ENCODE measurements at regions not wholly inside any gene's neighbourhood (a gene's known extent, or its start where the extent isn't known, plus 50 kb on each side); places are given as distances from the start of the nearest gene placed in this dataset.
"Not testable (repeated sequence)": the region's sequence is repeated elsewhere in the genome, so short reads cannot be mapped to it uniquely, and the experiment has no call there.

DNA sequence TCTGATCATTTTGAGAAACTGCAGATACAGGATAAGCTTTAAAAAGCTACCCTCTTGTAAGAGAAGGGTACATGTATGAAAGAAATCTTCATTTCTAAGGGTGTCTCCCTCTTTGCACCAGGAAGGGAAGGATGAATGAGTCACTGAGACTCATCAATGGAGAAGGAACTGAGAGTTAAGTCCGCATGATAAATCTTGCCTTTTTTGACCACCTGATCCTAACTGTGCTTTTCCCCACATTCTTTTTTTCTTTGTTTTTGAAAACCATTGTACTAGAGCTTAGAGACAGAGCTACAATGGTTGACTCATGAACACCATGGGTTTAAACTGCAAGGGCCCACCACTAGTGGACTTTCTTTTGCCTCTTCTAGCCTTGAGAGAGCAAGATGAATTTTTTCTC is 353.0 kb upstream of the RGS17 start:
- H3K9me3 ChIP-seq, result no peaks in the 10 kb centered on the region
- H3K4me3 ChIP-seq, result no peak overlapping the region
- no peaks in the 10 kb centered on the region for H3K36me3 ChIP-seq
- no peaks in the 10 kb centered on the region for H3K27me3 ChIP-seq
- no peak for TF ChIP-seq POLR2A (IDR thresholded peaks at IDR 0.05)
- TF ChIP-seq, protein P1, sequence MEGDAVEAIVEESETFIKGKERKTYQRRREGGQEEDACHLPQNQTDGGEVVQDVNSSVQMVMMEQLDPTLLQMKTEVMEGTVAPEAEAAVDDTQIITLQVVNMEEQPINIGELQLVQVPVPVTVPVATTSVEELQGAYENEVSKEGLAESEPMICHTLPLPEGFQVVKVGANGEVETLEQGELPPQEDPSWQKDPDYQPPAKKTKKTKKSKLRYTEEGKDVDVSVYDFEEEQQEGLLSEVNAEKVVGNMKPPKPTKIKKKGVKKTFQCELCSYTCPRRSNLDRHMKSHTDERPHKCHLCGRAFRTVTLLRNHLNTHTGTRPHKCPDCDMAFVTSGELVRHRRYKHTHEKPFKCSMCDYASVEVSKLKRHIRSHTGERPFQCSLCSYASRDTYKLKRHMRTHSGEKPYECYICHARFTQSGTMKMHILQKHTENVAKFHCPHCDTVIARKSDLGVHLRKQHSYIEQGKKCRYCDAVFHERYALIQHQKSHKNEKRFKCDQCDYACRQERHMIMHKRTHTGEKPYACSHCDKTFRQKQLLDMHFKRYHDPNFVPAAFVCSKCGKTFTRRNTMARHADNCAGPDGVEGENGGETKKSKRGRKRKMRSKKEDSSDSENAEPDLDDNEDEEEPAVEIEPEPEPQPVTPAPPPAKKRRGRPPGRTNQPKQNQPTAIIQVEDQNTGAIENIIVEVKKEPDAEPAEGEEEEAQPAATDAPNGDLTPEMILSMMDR (IDR thresholded peaks at IDR 0.05), result no peak
- H3K27ac ChIP-seq, result no peak overlapping the region
- intact Hi-C loops (cut with DNase I; ENCODE audit: low total_unique reads), result no loop called here
- no peaks in the 10 kb centered on the region for H3K4me1 ChIP-seq
- no peak for DNase-seq

DNA sequence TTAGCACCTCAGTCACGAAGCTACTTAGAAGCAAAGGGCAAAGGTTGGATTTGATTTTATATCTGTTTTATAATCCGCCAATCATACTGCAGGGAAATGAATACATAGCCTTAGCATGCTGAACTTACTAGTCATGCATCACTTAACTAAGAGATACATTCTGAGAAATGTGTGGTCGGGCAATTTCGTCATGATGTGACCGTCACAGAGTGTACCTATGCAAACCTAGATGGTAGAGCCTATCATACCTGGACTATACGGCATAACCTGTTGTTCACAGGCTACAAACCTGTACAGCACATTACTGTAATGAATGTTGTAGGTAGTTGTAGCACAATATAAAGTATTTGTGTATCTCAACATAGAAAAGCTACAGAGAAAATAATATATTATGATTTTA is 345.2 kb upstream of the RGS17 start:
- intact Hi-C loops (cut with DNase I; ENCODE audit: low total_unique reads), result no loop called here
- DNase-seq, result no peak
- Histone ChIP-seq H3K4me1 (no peaks in the 10 kb centered on the region), H3K27me3 (no peaks in the 10 kb centered on the region), H3K4me3 (no peak overlapping the region), H3K9me3 (no peaks in the 10 kb centered on the region), H3K36me3 (no peaks in the 10 kb centered on the region), H3K27ac (no peak overlapping the region)
- TF ChIP-seq, protein P1 (IDR thresholded peaks at IDR 0.05), result no peak
- no peak for TF ChIP-seq POLR2A (IDR thresholded peaks at IDR 0.05)

- Histone ChIP-seq H3K27me3 (no peaks in the 10 kb centered on the region), H3K36me3 (no peaks in the 10 kb centered on the region), H3K4me3 (no peak overlapping the region), H3K27ac (no peak overlapping the region), H3K9me3 (no peaks in the 10 kb centered on the region), H3K4me1 (no peaks in the 10 kb centered on the region)
- no peak for DNase-seq
- intact Hi-C loops (cut with DNase I; ENCODE audit: low total_unique reads), result no loop called here
- TF ChIP-seq POLR2A (IDR thresholded peaks at IDR 0.05), result no peak
- TF ChIP-seq, protein P1 (IDR thresholded peaks at IDR 0.05), result no peak
Observed at GRCh38 chr6:153465050-153465449, 334.0 kb upstream of the RGS17 start.

DNA sequence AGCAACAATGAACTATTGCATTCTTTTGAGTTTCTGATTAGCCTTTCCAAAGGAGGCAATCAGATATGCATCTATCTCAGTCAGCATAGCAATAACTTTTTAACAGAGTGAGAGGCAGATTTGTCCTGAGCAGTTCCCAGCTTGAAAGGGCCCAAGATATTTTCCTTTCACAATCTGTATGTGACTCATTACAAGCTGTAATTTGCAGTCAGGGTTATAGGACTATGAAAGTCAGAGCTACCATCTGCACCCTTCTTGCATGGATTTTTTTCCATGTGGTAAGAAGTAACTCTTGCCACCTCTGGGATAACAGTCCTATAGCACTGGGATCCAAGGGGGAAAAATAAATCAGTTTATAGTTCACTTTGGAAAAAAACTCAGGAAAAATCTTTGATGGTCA is 318.2 kb upstream of the RGS17 start:
- DNase-seq, result no peak

DNA sequence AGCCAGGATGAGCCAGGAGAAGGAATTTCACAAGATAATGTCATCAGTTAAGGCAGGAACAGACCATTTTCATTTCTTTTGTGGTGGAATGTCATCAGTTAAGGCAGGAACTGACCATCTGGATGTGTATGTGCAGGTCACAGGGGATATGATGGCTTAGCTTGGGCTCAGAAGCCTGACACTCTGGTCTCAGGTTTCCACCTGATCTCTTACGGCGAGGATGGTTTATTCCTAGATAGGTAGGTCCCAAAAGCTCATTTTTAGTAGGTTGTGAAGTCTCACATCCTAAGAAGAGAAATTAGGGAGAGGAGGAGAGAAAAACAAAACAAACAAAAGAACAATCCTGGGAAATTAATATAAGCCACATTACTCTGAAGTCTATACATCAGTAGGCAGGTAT is 311.7 kb upstream of the RGS17 start:
- H3K4me1 ChIP-seq; intact Hi-C loops (cut with DNase I; ENCODE audit: low total_unique reads); H3K9me3 ChIP-seq; H3K27me3 ChIP-seq; DNase-seq; H3K36me3 ChIP-seq; H3K4me3 ChIP-seq; H3K27ac ChIP-seq: not testable (repeated sequence)

More for the DNA sequence above, 318.2 kb upstream of the RGS17 start:
- Histone ChIP-seq H3K27ac (no peak overlapping the region), H3K27me3 (no peaks in the 10 kb centered on the region), H3K4me3 (no peak overlapping the region), H3K36me3 (no peaks in the 10 kb centered on the region), H3K4me1 (no peaks in the 10 kb centered on the region), H3K9me3 (no peaks in the 10 kb centered on the region)
- intact Hi-C loops (cut with DNase I; ENCODE audit: low total_unique reads), result no loop called here
- TF ChIP-seq POLR2A (IDR thresholded peaks at IDR 0.05), result no peak
- TF ChIP-seq, protein P1 (IDR thresholded peaks at IDR 0.05), result no peak

DNA sequence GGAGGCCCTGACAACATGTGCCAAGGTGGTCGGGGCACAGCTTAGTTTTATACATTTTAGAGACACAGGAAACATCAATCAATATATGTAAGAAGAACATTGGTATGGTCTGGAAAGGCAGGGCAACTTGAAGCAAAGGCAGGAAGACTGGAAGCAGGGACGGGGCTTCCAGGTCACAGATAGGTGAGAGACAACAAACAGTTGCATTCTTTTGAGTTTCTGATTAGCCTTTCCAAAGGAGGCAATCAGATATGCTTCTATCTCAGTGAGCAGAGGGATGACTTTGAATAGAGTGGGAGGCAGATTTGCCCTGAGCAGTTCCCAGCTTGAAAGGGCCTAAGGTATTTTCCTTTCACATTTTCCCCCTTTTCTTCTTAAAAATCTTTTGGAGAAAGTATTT is 311.0 kb upstream of the RGS17 start:
- intact Hi-C loops (cut with DNase I; ENCODE audit: low total_unique reads), result no loop called here
- Histone ChIP-seq H3K4me3 (no peak overlapping the region), H3K27me3 (no peaks in the 10 kb centered on the region), H3K9me3 (no peaks in the 10 kb centered on the region), H3K36me3 (no peaks in the 10 kb centered on the region), H3K27ac (no peak overlapping the region), H3K4me1 (no peaks in the 10 kb centered on the region)
- DNase-seq, result no peak
- no peak for TF ChIP-seq POLR2A (IDR thresholded peaks at IDR 0.05)
